ENCODE measurements at regions not wholly inside any gene's neighbourhood (a gene's known extent, or its start where the extent isn't known, plus 50 kb on each side); places are given as distances from the start of the nearest gene placed in this dataset.

DNA sequence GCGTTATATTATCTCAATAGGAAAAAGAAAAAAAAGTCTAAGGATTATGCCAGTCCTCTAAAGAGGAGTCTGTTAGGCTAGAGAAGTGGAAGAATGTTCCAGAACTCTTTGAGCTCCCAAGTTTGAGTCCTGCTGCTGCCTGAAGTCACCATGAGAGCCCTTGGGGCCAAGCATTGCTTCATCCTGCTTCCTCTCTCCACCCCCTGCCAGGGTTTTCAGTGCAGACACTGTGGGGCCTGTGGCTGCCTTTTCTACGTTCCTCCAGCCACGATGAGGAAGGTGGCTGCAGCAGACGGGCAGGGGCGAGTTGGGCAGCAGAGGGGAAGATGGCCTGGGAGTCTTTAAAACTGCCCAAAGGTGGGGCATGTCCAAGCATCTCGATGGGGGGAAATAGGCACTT, 214.4 kb upstream of the KCNG1 start:
- no peak for DNase-seq (ENCODE audit: low spot score in 2 of 2)
- Histone ChIP-seq H3K9me3 (peaks cover 5% of the 10 kb centered on the region; the same call in 1 of the 2 replicates), H3K4me1 (no peaks in the 10 kb centered on the region), H3K4me3 (no peak overlapping the region), H3K27me3 (ENCODE audit: low read depth) (no peaks in the 10 kb centered on the region), H3K36me3 (replicated peaks) (no peaks in the 10 kb centered on the region)
- in situ Hi-C loops (cut with MboI; ENCODE audit: low sequenced_read_pairs) = no loop called here

DNA sequence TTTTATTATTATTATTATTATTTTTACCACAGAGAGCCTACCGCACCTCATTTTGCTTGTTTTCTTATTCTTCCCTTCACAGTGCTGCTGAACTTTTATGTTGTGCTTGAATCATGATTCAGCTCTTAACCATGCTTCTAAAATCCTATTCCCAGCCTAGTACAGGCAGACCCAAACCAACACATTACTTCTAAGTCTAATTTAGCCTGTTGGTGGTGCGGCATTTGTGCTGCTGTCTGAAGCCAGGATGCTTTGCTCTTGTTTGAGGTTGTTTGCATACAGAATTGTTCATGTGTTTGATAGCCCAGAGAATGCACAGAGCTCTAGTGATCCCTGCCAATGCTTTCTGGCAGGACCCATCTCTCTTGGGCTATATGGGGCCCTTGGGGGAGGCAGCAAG, 213.5 kb upstream of the KCNG1 start:
- DNase-seq (ENCODE audit: low spot score in 2 of 2) = no peak
- Histone ChIP-seq H3K9me3 (no peaks in the 10 kb centered on the region; the same call in 1 of the 2 replicates), H3K36me3 (replicated peaks) (no peaks in the 10 kb centered on the region), H3K4me3 (no peak overlapping the region), H3K4me1 (no peaks in the 10 kb centered on the region), H3K27me3 (ENCODE audit: low read depth) (peaks cover 7% of the 10 kb centered on the region; the same call in 1 of the 2 replicates)
- in situ Hi-C loops (cut with MboI; ENCODE audit: low sequenced_read_pairs) = no loop called here

DNA sequence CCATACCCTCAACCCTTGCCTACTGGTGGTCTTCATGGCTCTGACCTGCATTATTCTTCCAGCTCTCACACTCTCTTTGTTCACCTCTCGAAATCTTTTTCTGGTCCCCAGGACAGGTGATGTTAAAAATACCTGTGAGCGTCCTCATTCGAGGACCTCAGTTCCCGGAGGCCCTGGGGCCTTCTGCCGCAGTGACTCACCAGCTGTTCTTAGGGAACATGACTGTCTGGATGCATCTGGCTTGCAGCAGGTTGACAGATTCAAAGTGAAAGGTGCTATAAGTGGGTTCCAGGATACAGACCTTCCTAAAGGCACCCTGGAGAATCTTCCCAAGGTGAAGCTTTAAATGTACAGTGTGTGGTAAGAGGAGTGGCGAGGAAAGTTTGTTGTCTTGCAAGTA, 210.4 kb upstream of the KCNG1 start:
- no peaks in the 10 kb centered on the region for H3K4me1 ChIP-seq
- DNase-seq (ENCODE audit: low spot score in 2 of 2) = no peak
- no peaks in the 10 kb centered on the region for H3K36me3 ChIP-seq (replicated peaks)
- in situ Hi-C loops (cut with MboI; ENCODE audit: low sequenced_read_pairs) = no loop called here
- peaks cover 7% of the 10 kb centered on the region; the same call in 1 of the 2 replicates for H3K27me3 ChIP-seq (ENCODE audit: low read depth)
- H3K9me3 ChIP-seq = no peaks in the 10 kb centered on the region
- H3K4me3 ChIP-seq = no peak overlapping the region

DNA sequence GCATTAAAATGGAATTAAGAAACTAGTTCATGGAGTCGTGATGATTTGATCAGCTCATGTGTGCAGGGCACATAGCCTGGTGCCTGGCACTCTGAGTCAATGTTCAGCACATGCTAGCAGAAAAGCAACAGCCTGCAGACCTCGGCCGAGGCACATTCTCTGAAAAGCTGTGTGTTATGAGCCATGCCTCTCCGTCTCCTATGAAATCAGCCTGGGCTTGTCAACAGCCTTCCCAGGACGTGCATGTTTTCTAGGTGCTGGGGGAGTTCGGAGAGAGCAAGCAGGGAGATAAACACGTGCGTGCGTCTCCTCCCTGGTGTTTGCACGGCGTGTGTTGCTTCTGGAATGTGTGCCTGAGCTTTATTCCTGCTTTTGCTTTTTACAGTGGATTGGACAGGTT, 207.8 kb upstream of the KCNG1 start:
- Histone ChIP-seq H3K4me3 (no peak overlapping the region), H3K4me1 (no peaks in the 10 kb centered on the region), H3K9me3 (no peaks in the 10 kb centered on the region), H3K36me3 (replicated peaks) (no peaks in the 10 kb centered on the region), H3K27me3 (ENCODE audit: low read depth) (peaks cover 7% of the 10 kb centered on the region; the same call in 1 of the 2 replicates)
- in situ Hi-C loops (cut with MboI; ENCODE audit: low sequenced_read_pairs) = no loop called here
- DNase-seq (ENCODE audit: low spot score in 2 of 2) = no peak

DNA sequence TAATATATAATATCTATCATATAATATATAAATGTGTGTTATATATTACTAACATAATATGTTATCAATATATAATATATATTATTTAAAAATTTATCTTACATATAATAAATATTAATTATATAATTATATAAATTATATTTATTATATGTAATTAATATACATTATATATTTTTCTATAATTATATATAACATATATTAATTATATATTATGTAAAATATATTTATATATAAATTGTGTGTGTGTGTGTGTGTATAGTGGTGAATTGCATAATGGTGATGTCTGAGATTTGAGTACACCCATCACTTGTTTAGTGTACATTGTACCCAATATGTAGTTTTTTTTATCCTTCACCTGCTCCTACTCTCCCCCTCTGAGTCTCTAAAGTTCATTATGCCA, 205.9 kb upstream of the KCNG1 start:
- Histone ChIP-seq H3K27me3 (ENCODE audit: low read depth) (peaks cover 7% of the 10 kb centered on the region; the same call in 1 of the 2 replicates), H3K36me3 (replicated peaks) (no peaks in the 10 kb centered on the region), H3K4me1 (no peaks in the 10 kb centered on the region), H3K4me3 (no peak overlapping the region), H3K9me3 (no peaks in the 10 kb centered on the region)
- in situ Hi-C loops (cut with MboI; ENCODE audit: low sequenced_read_pairs) = no loop called here
- no peak for DNase-seq (ENCODE audit: low spot score in 2 of 2)

DNA sequence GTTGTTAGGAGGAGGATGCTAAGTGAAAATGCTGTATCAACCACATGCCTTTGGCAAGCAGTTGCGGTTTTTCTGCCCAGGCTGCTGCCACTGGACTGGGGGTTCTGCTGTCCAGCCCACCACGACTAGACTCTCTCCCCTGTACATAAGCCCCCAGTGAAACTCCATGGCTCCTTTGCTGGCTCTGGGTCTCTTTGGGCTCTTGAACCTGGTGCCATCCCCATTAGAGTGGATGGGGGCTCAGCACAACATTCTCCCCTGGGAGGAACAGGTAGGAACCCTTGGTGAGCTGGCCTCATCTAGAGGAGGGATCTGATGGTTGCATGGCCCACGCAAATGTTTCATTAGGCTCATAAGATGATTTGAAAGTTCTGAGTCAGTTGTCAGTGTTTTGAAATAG, 204.8 kb upstream of the KCNG1 start:
- DNase-seq (ENCODE audit: low spot score in 2 of 2) = no peak
- H3K4me3 ChIP-seq = no peak overlapping the region
- in situ Hi-C loops (cut with MboI; ENCODE audit: low sequenced_read_pairs) = no loop called here
- no peaks in the 10 kb centered on the region for H3K9me3 ChIP-seq
- H3K27me3 ChIP-seq (ENCODE audit: low read depth) = peaks cover 7% of the 10 kb centered on the region; the same call in 1 of the 2 replicates
- no peaks in the 10 kb centered on the region for H3K36me3 ChIP-seq (replicated peaks)
- H3K4me1 ChIP-seq = no peaks in the 10 kb centered on the region

DNA sequence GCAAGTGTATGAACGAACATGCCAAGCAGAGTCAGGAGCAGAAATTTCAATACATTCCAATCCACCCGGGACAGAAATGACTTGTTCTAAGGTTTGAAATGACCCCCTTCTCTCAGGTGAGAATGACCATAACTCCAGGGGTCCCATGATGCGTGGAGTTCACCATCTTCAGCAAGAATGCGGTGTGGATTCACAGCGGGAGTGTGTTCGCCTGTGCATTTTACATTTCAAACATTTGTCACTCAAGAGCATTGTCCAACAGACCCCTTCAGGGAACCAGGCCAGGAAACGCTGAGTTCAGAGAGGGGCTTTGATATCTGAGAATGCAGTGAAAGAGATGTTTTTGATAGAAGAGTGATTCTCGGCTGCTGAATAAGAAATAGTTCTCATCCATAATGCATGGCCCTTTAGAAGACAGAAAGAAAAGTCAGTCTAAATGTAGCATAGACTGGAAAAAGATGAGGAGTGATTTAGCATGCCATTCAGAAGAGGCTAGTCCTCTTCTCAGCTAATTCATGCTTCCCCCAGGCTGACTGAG, 200.3 kb upstream of the KCNG1 start:
- H3K4me1 ChIP-seq = no peaks in the 10 kb centered on the region
- no peaks in the 10 kb centered on the region for H3K36me3 ChIP-seq (replicated peaks)
- in situ Hi-C loops (cut with MboI; ENCODE audit: low sequenced_read_pairs) = no loop called here
- H3K4me3 ChIP-seq = no peak overlapping the region
- H3K9me3 ChIP-seq = no peaks in the 10 kb centered on the region
- DNase-seq (ENCODE audit: low spot score in 2 of 2) = no peak
- H3K27me3 ChIP-seq (ENCODE audit: low read depth) = no peaks in the 10 kb centered on the region

DNA sequence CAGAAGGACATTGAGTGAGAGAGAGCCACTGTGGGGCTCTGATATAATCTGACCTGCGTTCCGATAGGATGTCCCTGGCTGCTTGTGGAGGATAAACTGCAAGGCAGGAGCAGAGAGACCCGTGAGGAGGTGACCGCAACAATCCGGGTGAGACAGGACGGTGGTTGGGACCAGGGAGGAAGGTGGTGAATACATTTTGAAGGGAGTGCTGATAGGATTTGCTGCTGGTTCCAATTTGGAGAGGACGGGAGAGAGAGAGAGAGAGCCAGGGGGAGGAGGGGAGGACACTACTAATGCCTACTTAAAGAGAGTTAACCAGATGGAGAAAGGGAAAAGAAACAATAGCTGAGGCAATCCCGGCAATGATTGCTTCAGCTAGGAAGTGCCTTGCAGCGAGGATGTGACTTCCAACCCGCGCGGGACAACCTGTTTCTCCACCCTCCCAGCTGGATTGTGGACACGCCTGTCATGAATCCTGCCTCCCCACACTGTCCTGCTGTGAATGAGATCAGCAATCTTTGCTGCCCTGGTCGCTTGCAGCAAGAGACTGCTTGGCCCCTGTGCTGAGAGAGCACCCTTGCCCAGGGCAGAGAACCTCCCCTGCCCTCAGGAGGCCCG, 199.0 kb upstream of the KCNG1 start:
- peaks cover 4% of the 10 kb centered on the region; the same call in 1 of the 2 replicates for H3K9me3 ChIP-seq
- no peaks in the 10 kb centered on the region for H3K27me3 ChIP-seq (ENCODE audit: low read depth)
- DNase-seq (ENCODE audit: low spot score in 2 of 2) = peak in 1 of 2 experiments; percentile 32
- no peak overlapping the region for H3K4me3 ChIP-seq
- in situ Hi-C loops (cut with MboI; ENCODE audit: low sequenced_read_pairs) = no loop called here
- no peaks in the 10 kb centered on the region for H3K36me3 ChIP-seq (replicated peaks)
- no peaks in the 10 kb centered on the region for H3K4me1 ChIP-seq

DNA sequence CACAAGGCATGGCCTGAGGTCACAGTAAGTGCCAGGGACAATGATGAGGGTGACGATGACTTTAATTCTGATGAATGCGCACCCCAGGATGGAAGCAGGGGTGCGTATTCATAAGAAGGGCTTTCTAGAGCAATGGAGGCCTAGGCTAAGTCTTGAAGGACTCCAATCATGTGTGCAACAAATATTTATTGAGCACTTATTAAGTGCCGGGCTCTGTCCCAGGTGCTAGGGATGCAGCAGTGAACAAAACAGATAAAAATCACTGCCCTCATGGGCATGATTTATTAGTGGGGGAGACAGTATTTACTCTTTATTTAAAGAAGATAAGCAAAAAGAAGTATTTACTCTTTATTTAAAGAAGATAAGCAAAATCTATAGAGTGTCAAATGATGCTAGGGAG, 198.2 kb upstream of the KCNG1 start:
- Histone ChIP-seq H3K36me3 (replicated peaks) (no peaks in the 10 kb centered on the region), H3K27me3 (ENCODE audit: low read depth) (no peaks in the 10 kb centered on the region), H3K9me3 (peaks cover 4% of the 10 kb centered on the region; the same call in 1 of the 2 replicates), H3K4me1 (no peaks in the 10 kb centered on the region), H3K4me3 (no peak overlapping the region)
- in situ Hi-C loops (cut with MboI; ENCODE audit: low sequenced_read_pairs) = no loop called here
- DNase-seq (ENCODE audit: low spot score in 2 of 2) = no peak

DNA sequence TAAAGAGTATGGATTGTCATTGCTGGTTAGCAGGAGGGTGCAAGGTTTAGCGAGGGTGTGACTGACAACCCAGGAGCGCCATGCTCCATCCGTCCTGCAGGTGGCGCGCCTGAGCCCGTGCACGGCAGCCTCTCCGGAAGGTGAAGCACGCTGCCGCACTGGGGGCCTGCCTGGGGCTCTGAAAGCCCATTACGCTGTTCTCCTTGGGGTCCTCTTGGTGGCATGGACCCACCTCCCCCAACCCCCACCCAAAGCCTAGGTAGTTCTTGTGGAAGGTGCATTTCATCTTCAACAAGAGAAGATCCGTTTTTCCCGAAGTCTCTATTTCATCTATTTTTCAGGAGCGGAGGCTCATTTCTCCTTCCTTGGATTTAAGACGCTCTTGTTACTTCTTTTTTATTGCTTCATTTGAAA, 197.4 kb upstream of the KCNG1 start:
- DNase-seq (ENCODE audit: low spot score in 2 of 2) = peak; percentile 12 to 82
- Histone ChIP-seq H3K36me3 (replicated peaks) (no peaks in the 10 kb centered on the region), H3K4me3 (no peak overlapping the region), H3K27me3 (ENCODE audit: low read depth) (no peaks in the 10 kb centered on the region), H3K9me3 (peaks cover 4% of the 10 kb centered on the region; the same call in 1 of the 2 replicates), H3K4me1 (no peaks in the 10 kb centered on the region)
- in situ Hi-C loops (cut with MboI; ENCODE audit: low sequenced_read_pairs) = no loop called here

DNA sequence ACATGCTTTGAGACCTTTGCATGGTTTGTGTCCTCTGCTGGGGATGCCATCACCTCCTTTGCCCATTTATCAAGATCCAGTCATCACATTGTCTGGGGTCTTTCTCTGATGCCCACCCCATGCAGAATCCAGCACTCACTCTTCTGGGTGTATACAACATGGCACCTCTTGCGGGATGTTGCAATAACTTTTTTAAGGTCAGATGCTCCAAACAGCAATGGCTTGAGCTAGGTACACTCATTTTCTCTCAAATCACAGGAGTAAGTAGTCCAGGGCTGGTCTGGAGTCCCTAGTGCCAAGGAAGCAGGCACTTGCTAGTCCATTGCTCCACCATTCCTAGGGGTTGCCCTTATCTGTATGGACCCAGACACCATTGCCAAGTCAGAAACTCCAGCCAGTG, 196.6 kb upstream of the KCNG1 start:
- no peak overlapping the region for H3K4me3 ChIP-seq
- no peaks in the 10 kb centered on the region for H3K27me3 ChIP-seq (ENCODE audit: low read depth)
- DNase-seq (ENCODE audit: low spot score in 2 of 2) = no peak
- in situ Hi-C loops (cut with MboI; ENCODE audit: low sequenced_read_pairs) = no loop called here
- H3K36me3 ChIP-seq (replicated peaks) = no peaks in the 10 kb centered on the region
- peaks cover 4% of the 10 kb centered on the region; the same call in 1 of the 2 replicates for H3K9me3 ChIP-seq
- no peaks in the 10 kb centered on the region for H3K4me1 ChIP-seq

DNA sequence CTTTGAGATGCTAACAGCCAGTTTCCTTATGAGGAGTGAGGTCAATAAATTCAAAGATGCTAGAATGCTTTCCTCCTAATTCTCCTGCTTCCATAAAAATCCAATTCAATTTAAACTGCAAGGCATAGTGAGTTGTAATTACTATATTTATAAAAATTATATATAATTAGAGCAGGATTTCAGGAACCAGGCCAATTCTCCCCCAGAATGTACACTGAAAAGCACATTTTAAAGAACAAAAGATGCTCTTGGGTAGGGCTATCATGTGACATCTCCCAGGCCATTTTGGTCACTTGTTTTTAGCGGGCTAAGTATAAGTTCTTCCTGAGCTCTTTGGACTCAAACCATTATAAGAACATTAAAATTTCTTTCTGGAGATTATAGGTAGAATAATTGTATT, 195.7 kb upstream of the KCNG1 start:
- in situ Hi-C loops (cut with MboI; ENCODE audit: low sequenced_read_pairs) = no loop called here
- H3K27me3 ChIP-seq (ENCODE audit: low read depth) = no peaks in the 10 kb centered on the region
- H3K9me3 ChIP-seq = peaks cover 4% of the 10 kb centered on the region; the same call in 1 of the 2 replicates
- H3K4me3 ChIP-seq = no peak overlapping the region
- no peak for DNase-seq (ENCODE audit: low spot score in 2 of 2)
- no peaks in the 10 kb centered on the region for H3K36me3 ChIP-seq (replicated peaks)
- no peaks in the 10 kb centered on the region for H3K4me1 ChIP-seq

DNA sequence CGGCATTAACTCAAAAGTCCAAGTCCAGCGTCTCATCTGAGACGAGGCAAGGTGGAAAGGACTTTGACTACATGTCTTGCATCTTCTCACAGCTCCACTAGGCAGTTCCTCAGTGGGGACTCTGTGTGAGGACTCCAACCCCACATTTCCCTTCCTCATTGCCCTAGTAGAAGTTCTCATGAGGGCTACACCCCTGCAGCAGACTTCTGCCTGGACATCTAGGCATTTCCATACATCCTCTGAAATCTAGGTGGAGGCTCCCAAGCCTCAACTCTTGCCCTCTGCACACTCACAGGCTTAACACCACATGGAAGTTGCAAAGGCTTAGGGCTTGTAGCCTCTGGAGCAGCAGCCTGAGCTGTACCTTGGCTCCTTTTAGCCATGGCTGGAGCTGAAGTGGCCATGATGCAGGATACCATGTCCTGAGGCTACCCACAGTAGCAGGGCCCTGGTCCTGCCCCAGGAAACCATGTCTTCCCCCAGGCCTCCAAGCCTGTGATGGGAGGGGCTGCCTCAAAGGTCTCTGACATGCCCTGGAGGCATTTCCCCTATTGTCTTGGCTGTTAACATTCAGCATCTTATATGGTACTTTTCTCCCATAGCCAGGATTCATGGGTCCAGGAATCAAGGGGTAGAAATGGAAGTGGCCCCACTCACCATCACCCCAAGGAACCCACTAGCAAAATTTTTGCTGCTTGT, 194.6 kb upstream of the KCNG1 start:
- H3K4me1 ChIP-seq = no peaks in the 10 kb centered on the region
- no peak for DNase-seq (ENCODE audit: low spot score in 2 of 2)
- in situ Hi-C loops (cut with MboI; ENCODE audit: low sequenced_read_pairs) = no loop called here
- no peak overlapping the region for H3K4me3 ChIP-seq
- no peaks in the 10 kb centered on the region for H3K36me3 ChIP-seq (replicated peaks)
- H3K9me3 ChIP-seq = peaks cover 4% of the 10 kb centered on the region; the same call in 1 of the 2 replicates
- peaks cover 2% of the 10 kb centered on the region; the same call in 1 of the 2 replicates for H3K27me3 ChIP-seq (ENCODE audit: low read depth)

DNA sequence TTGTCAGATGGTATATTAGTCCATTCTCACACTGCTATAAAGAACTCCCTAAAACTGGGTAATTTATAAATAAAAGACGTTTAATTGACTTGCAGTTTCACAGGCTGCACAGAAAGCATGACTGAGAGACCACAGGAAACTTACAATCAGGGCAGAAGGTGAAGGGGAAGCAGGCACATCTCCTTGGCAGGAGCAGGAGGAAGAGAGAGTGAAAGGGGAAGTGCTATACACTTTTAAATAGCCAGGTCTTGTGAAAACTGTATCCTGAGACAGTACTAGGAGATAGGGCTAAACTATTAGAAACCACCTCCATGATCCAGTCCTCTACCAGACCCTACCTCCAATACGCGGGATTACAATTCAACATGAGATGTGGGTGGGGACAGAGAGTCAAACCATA, 193.9 kb upstream of the KCNG1 start:
- H3K4me1 ChIP-seq = no peaks in the 10 kb centered on the region
- peaks cover 4% of the 10 kb centered on the region; the same call in 1 of the 2 replicates for H3K9me3 ChIP-seq
- DNase-seq (ENCODE audit: low spot score in 2 of 2) = no peak
- no peak overlapping the region for H3K4me3 ChIP-seq
- in situ Hi-C loops (cut with MboI; ENCODE audit: low sequenced_read_pairs) = no loop called here
- no peaks in the 10 kb centered on the region for H3K36me3 ChIP-seq (replicated peaks)
- peaks cover 6% of the 10 kb centered on the region for H3K27me3 ChIP-seq (ENCODE audit: low read depth)

Data from HAP-1 (cell line).